Endothelial cell of umbilical vein (primary cell): ENCODE measurements at regions not wholly inside any gene's neighbourhood (a gene's known extent, or its start where the extent isn't known, plus 50 kb on each side); places are given as distances from the start of the nearest gene placed in this dataset.

ENCODE experiments used
- CTCF ChIP-seq, 2 donors: IDR thresholded peaks; 1 replicate in 1 of 2; 2 replicates in 1 of 2; pipeline ENCODE4 v1.5.1; 2011; ENCODE audit warnings: low read length in 2 of 2, mild to moderate bottlenecking in 2 of 2, moderate library complexity in 2 of 2, control low read depth in 1 of 2, inconsistent platforms in 1 of 2, low read depth in 1 of 2; ENCODE audit not compliant: insufficient read depth in 1 of 2; ENCODE audit errors: extremely low read depth in 1 of 2
- EZH2 ChIP-seq: IDR thresholded peaks from 2 replicates; pipeline ENCODE4 v1.6.1; 2012; ENCODE audit warnings: borderline replicate concordance, low read depth, mild to moderate bottlenecking, moderate library complexity, low read length, inconsistent platforms; ENCODE audit not compliant: severe bottlenecking
- FOS ChIP-seq: IDR thresholded peaks from 2 replicates; pipeline ENCODE4 v1.6.1; 2011; ENCODE audit warnings: mild to moderate bottlenecking, low read length, moderate library complexity, borderline replicate concordance; ENCODE audit not compliant: insufficient read depth
- GATA2 ChIP-seq: IDR thresholded peaks from 2 replicates; pipeline ENCODE4 v1.7.0; 2011; ENCODE audit warnings: low read depth, mild to moderate bottlenecking, moderate library complexity, mixed read lengths, low read length; ENCODE audit not compliant: insufficient read length, insufficient read depth
- JUN ChIP-seq: IDR thresholded peaks from 2 replicates; pipeline ENCODE4 v1.6.1; 2011; ENCODE audit warnings: borderline replicate concordance, low read depth; ENCODE audit not compliant: insufficient read length, insufficient read depth
- MAX ChIP-seq: IDR thresholded peaks from 2 replicates; pipeline ENCODE4 v1.6.1; 2011; ENCODE audit not compliant: insufficient read depth, insufficient read length
- MYC ChIP-seq: IDR thresholded peaks from one replicate; pipeline ENCODE4 v1.6.1; 2011; ENCODE audit warnings: mild to moderate bottlenecking, low read depth, low read length
- POLR2A ChIP-seq: IDR thresholded peaks from 2 replicates; pipeline ENCODE4 v1.6.1; 2012; ENCODE audit warnings: low read depth, mild to moderate bottlenecking, control low read depth, low read length
- POLR2AphosphoS5 ChIP-seq: IDR thresholded peaks from 2 replicates; pipeline ENCODE4 v1.6.1; 2012; ENCODE audit warnings: low read depth, mild to moderate bottlenecking, control low read depth, low read length, moderate library complexity; ENCODE audit not compliant: insufficient read depth

- TF ChIP-seq MYC (no peak), MAX (no peak), CTCF (IDR thresholded peaks at IDR 0.05; ENCODE audit: extremely low read depth in 1 of 2, insufficient read depth in 1 of 2, low read depth in 1 of 2, low read length in 2 of 2) (peak; percentile 50 to 51), POLR2A (no peak), EZH2 (no peak), GATA2 (peak; percentile 13), POLR2AphosphoS5 (peak; percentile 34), FOS (no peak), JUN (no peak)
Measured at GRCh38 chr1:172826096-172826741, 167.3 kb downstream of the FASLG start.
